ENCODE measurements at regions not wholly inside any gene's neighbourhood (a gene's known extent, or its start where the extent isn't known, plus 50 kb on each side); places are given as distances from the start of the nearest gene placed in this dataset.

DNA sequence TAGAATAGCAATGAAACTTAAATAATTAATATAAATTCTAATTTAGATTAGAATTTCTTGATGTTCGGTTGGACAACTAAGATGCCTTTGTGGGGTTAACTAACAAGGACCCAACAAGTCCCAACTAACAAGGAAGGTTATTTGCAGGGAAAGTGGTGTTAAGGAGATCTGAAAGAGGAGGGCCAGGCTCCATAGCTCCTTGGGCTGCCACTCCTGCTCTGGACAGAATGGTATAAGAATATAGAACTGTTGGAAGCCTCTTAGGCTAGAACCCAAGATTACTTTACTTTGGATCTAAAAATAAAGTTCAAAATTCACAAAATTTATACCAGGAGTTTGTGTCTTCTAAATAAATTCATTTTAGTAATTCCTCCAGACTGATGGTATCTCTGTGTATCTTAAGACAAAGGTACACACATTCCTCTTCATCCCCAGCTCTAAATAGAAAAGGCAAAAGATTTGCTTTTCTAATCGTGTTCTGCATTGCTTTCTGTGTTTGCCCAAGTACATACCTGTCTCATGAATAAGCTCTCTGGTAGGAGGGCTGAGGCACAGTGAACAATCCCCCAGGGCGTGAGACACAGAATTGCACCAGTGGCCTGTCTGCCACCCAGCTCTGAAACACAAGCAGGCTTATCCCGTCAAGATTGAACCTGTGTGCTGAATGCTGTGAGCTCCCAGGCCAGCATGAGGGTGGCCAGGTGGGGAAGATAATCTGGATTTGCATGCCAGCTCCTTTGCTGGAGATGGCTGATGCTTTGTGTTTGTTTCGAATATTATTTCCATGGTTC, 176.0 kb downstream of the ACKR3 start:
- POLR2A ChIA-PET: no interaction called here

DNA sequence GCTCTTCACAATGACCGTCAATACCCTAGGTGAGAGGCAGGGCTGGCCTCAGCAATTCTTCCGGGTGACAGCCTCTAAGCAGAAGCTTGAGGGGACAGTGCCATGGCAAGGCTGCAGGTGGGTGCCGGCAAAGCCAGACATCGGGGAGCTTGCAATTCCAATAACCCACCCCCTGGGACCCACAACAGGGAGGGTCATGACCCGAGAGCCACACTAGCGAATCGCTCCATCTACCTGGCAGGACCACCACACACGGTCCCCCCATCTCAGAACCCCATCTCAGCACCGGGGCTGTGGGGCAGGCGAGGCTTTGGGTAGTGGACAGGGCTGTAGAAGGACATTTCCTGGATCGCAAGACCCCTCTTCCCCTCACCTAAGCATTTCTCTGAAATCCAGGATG, 177.2 kb downstream of the ACKR3 start:
- CTCF ChIA-PET (ENCODE audit: low intra/inter-chr PET ratio, low total read pairs): no interaction called here
- no peak overlapping the region for H3K9ac ChIP-seq (ENCODE audit: insufficient read depth, low read depth, low read length)
- H3K27ac ChIP-seq (ENCODE audit: extremely low read length, insufficient read depth, low read length): no peak overlapping the region
- DNase-seq (ENCODE audit: low spot score) (no peak), ATAC-seq (no peak), FAIRE-seq (no peak)
- intact Hi-C loops (cut with micrococcal nuclease; ENCODE audit: unreplicated experiment): no loop called here
- H3K9me3 ChIP-seq (ENCODE audit: low read length): no peaks in the 10 kb centered on the region
- no peak overlapping the region for H3K4me3 ChIP-seq (replicated peaks in 1 of 3; ENCODE audit: insufficient read depth in 1 of 3, low read depth in 2 of 3, low read length in 3 of 3)
- H2AFZ ChIP-seq (ENCODE audit: low read length): no peak overlapping the region
- H3K79me2 ChIP-seq (ENCODE audit: insufficient read depth, low read length): no peaks in the 10 kb centered on the region
- no peaks in the 10 kb centered on the region for H3K36me3 ChIP-seq (replicated peaks in 1 of 2; ENCODE audit: control insufficient read depth in 1 of 2, insufficient read depth in 2 of 2, low read length in 2 of 2)
- no peak overlapping the region for H3K4me2 ChIP-seq (ENCODE audit: low read depth, low read length)
- in situ Hi-C loops (cut with HindIII; ENCODE audit: extremely low pct_ligation_motif_present, low pct_unique_long_range_greater_than_20kb): no loop called here
- H3K4me1 ChIP-seq (ENCODE audit: insufficient read depth, low read length): no peaks in the 10 kb centered on the region
- 27% methylated on average over 8 of the region's 11 CpGs for WGBS (ENCODE audit: low lambda C conversion rate)
- peaks cover 2 to 24% of the 10 kb centered on the region in 2 experiments; a peak in 3 of 5 replicates for H3K27me3 ChIP-seq (ENCODE audit: control insufficient read depth in 1 of 2, insufficient read depth in 2 of 2, low read length in 2 of 2)
- POLR2A ChIA-PET: no interaction called here
- no TSS peak for BruUV-seq (replicated peaks)
- no peaks in the 10 kb centered on the region for H4K20me1 ChIP-seq (ENCODE audit: insufficient read depth, low read length)
- TF ChIP-seq ZNF790 (CRISPR knock-in tag; IDR thresholded peaks at IDR 0.05; ENCODE audit: borderline replicate concordance): no peak
- no peak for TF ChIP-seq FOXM1 (CRISPR knock-in tag; IDR thresholded peaks at IDR 0.05)
- TF ChIP-seq ZNF678 (CRISPR knock-in tag; IDR thresholded peaks at IDR 0.05): no peak
- TF ChIP-seq KLF11 (CRISPR knock-in tag; IDR thresholded peaks at IDR 0.05): no peak
- TF ChIP-seq NFYC (CRISPR knock-in tag; IDR thresholded peaks at IDR 0.05): no peak
- TF ChIP-seq ZNF614 (CRISPR knock-in tag; IDR thresholded peaks at IDR 0.05; ENCODE audit: borderline replicate concordance): no peak
- TF ChIP-seq, protein P1, sequence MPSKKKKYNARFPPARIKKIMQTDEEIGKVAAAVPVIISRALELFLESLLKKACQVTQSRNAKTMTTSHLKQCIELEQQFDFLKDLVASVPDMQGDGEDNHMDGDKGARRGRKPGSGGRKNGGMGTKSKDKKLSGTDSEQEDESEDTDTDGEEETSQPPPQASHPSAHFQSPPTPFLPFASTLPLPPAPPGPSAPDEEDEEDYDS (CRISPR knock-in tag; IDR thresholded peaks at IDR 0.05): no peak
- TF ChIP-seq POGZ (CRISPR knock-in tag; IDR thresholded peaks at IDR 0.05): no peak
- no peak for TF ChIP-seq ZNF264 (CRISPR knock-in tag; IDR thresholded peaks at IDR 0.05)
- no peak for TF ChIP-seq KLF12 (CRISPR knock-in tag; IDR thresholded peaks at IDR 0.05; ENCODE audit: borderline replicate concordance)
- TF ChIP-seq, protein P2, sequence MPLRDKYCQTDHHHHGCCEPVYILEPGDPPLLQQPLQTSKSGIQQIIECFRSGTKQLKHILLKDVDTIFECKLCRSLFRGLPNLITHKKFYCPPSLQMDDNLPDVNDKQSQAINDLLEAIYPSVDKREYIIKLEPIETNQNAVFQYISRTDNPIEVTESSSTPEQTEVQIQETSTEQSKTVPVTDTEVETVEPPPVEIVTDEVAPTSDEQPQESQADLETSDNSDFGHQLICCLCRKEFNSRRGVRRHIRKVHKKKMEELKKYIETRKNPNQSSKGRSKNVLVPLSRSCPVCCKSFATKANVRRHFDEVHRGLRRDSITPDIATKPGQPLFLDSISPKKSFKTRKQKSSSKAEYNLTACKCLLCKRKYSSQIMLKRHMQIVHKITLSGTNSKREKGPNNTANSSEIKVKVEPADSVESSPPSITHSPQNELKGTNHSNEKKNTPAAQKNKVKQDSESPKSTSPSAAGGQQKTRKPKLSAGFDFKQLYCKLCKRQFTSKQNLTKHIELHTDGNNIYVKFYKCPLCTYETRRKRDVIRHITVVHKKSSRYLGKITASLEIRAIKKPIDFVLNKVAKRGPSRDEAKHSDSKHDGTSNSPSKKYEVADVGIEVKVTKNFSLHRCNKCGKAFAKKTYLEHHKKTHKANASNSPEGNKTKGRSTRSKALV (CRISPR knock-in tag; IDR thresholded peaks at IDR 0.05): no peak
- TF ChIP-seq ZNF772 (CRISPR knock-in tag; IDR thresholded peaks at IDR 0.05): no peak
- TF ChIP-seq ZNF558 (CRISPR knock-in tag; IDR thresholded peaks at IDR 0.05; ENCODE audit: borderline replicate concordance): no peak

More for the DNA sequence above, 176.0 kb downstream of the ACKR3 start:
- TF ChIP-seq HNRNPH1 (optimal IDR thresholded peaks at IDR 0.05; ENCODE audit: low read depth, low read length) (no peak), KAT8 (CRISPR knock-in tag; IDR thresholded peaks at IDR 0.05) (no peak), MXD4 (CRISPR knock-in tag; IDR thresholded peaks at IDR 0.05) (no peak), YEATS4 (CRISPR knock-in tag; IDR thresholded peaks at IDR 0.05; ENCODE audit: borderline replicate concordance) (no peak), ZNF510 (CRISPR knock-in tag; IDR thresholded peaks at IDR 0.05; ENCODE audit: low read depth) (no peak), ZNF879 (CRISPR knock-in tag; IDR thresholded peaks at IDR 0.05) (no peak), IKZF4 (CRISPR knock-in tag; IDR thresholded peaks at IDR 0.05; ENCODE audit: borderline replicate concordance, low read depth, not compliant biosample characterization) (no peak), ZNF354B (CRISPR knock-in tag; IDR thresholded peaks at IDR 0.05) (no peak), TAF15 (IDR thresholded peaks at IDR 0.05; ENCODE audit: low read depth, low read length, poor library complexity, severe bottlenecking) (no peak)
- no peaks in the 10 kb centered on the region for H4K20me1 ChIP-seq (ENCODE audit: insufficient read depth, low read length)
- DNase-seq (ENCODE audit: low spot score) (peak; percentile 10), ATAC-seq (no peak; the same call in 2 of the 3 replicates), FAIRE-seq (no peak)
- in situ Hi-C loops (cut with HindIII; ENCODE audit: extremely low pct_ligation_motif_present, low pct_unique_long_range_greater_than_20kb): no loop called here
- CTCF ChIA-PET (ENCODE audit: low intra/inter-chr PET ratio, low total read pairs): no interaction called here
- WGBS (ENCODE audit: low lambda C conversion rate): 15% methylated on average over 5 of the region's 5 CpGs
- H2AFZ ChIP-seq (ENCODE audit: low read length): no peak overlapping the region
- H3K79me2 ChIP-seq (ENCODE audit: insufficient read depth, low read length): no peaks in the 10 kb centered on the region
- intact Hi-C loops (cut with micrococcal nuclease; ENCODE audit: unreplicated experiment): no loop called here
- H3K4me2 ChIP-seq (ENCODE audit: low read depth, low read length): no peak overlapping the region
- H3K9me3 ChIP-seq (ENCODE audit: low read length): no peaks in the 10 kb centered on the region
- H3K27me3 ChIP-seq (ENCODE audit: control insufficient read depth in 1 of 2, insufficient read depth in 2 of 2, low read length in 2 of 2): peaks cover 0 to 22% of the 10 kb centered on the region in 2 experiments; a peak in 1 of 5 replicates
- no peaks in the 10 kb centered on the region for H3K4me1 ChIP-seq (ENCODE audit: insufficient read depth, low read length)
- no peak overlapping the region for H3K9ac ChIP-seq (ENCODE audit: insufficient read depth, low read depth, low read length)
- H3K36me3 ChIP-seq (replicated peaks in 1 of 2; ENCODE audit: control insufficient read depth in 1 of 2, insufficient read depth in 2 of 2, low read length in 2 of 2): no peaks in the 10 kb centered on the region
- no peak overlapping the region for H3K27ac ChIP-seq (ENCODE audit: extremely low read length, insufficient read depth, low read length)
- no TSS peak for BruUV-seq (replicated peaks)
- no peak overlapping the region for H3K4me3 ChIP-seq (replicated peaks in 1 of 3; ENCODE audit: insufficient read depth in 1 of 3, low read depth in 2 of 3, low read length in 3 of 3)

Measured in HepG2 (cell line).